ENCODE measurements at regions not wholly inside any gene's neighbourhood (a gene's known extent, or its start where the extent isn't known, plus 50 kb on each side); places are given as distances from the start of the nearest gene placed in this dataset.

DNA sequence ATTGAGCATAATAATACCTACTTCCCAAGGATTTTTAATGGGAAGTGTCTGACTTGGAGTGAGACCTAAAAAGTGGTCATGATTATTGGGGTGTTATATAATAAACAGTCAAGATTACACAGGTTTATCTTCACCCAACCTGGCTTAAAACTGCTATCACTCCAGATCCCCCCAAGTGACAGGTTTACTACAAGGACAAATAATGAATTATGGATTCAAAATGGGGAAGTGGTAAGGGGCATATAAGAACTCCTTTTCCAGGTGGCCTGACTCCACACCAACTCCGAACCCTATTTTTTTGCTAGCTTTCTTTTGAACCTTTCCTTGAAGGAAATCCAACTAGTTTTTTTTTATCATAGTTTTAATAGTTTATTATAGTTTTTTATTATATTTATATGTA is 663.0 kb upstream of the FANCL start:
- H3K4me3 Mint-ChIP-seq: no peak overlapping the region
- peaks cover 16% of the 10 kb centered on the region for H3K4me1 Mint-ChIP-seq
- H3K27ac Mint-ChIP-seq: no peak overlapping the region
- H3K27me3 Mint-ChIP-seq (ENCODE audit: low read depth): peaks cover 4% of the 10 kb centered on the region
- no peak for TF ChIP-seq CTCF (IDR thresholded peaks at IDR 0.05; ENCODE audit: unreplicated experiment in 3 of 3)
- H3K36me3 Mint-ChIP-seq (ENCODE audit: low read depth): no peaks in the 10 kb centered on the region
- H3K9me3 Mint-ChIP-seq: no peaks in the 10 kb centered on the region

GRCh38 chr2:58903427-58903826 is 662.3 kb upstream of the FANCL start:
- no peak for TF ChIP-seq CTCF (IDR thresholded peaks at IDR 0.05; ENCODE audit: unreplicated experiment in 3 of 3)

GRCh38 chr2:58900246-58901027 is 659.3 kb upstream of the FANCL start:
- no peak overlapping the region for H3K4me3 Mint-ChIP-seq
- H3K36me3 Mint-ChIP-seq (ENCODE audit: low read depth): no peaks in the 10 kb centered on the region
- H3K9me3 Mint-ChIP-seq: no peaks in the 10 kb centered on the region
- TF ChIP-seq CTCF (IDR thresholded peaks at IDR 0.05; ENCODE audit: unreplicated experiment in 3 of 3): no peak
- peaks cover 4% of the 10 kb centered on the region for H3K27me3 Mint-ChIP-seq (ENCODE audit: low read depth)
- H3K27ac Mint-ChIP-seq: peak overlapping the region in 2 of 3 experiments; percentile 39 to 43
- peaks cover 40% of the 10 kb centered on the region for H3K4me1 Mint-ChIP-seq

More at GRCh38 chr2:58903427-58903826, 662.3 kb upstream of the FANCL start:
- Mint-ChIP-seq H3K36me3 (ENCODE audit: low read depth) (no peaks in the 10 kb centered on the region), H3K4me3 (no peak overlapping the region), H3K9me3 (no peaks in the 10 kb centered on the region), H3K27ac (no peak overlapping the region), H3K4me1 (peaks cover 16% of the 10 kb centered on the region), H3K27me3 (ENCODE audit: low read depth) (peaks cover 4% of the 10 kb centered on the region)

- Mint-ChIP-seq H3K4me3 (no peak overlapping the region), H3K4me1 (peaks cover 42% of the 10 kb centered on the region), H3K9me3 (no peaks in the 10 kb centered on the region), H3K27me3 (ENCODE audit: low read depth) (peaks cover 4% of the 10 kb centered on the region), H3K27ac (peak overlapping the region in 2 of 3 experiments; percentile 39 to 43), H3K36me3 (ENCODE audit: low read depth) (no peaks in the 10 kb centered on the region)
- TF ChIP-seq CTCF (IDR thresholded peaks at IDR 0.05; ENCODE audit: unreplicated experiment in 3 of 3): no peak
Measured at GRCh38 chr2:58899692-58900091, 658.6 kb upstream of the FANCL start.

DNA sequence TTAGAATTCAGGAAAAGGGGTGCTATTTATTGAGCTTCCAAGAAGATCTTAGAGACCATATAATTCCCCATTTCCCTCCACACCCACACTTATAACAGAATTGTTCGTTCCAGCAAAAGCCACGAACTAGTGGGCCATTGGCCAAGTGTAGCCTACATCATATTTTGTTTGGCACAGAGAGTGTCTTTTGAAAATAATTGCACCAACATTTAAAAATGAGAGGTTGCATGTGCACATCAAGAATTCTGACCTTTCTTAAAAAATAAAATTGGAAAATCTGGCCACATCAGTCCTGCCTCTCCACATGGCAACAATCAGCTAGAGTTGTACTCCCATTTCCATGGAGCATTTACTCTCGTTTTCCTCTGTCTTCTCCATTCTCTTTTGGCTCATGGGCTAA is 655.5 kb upstream of the FANCL start:
- Mint-ChIP-seq H3K4me1 (peaks cover 43% of the 10 kb centered on the region), H3K27ac (peak overlapping the region in 2 of 3 experiments; percentile 48 to 81), H3K27me3 (ENCODE audit: low read depth) (peaks cover 4% of the 10 kb centered on the region), H3K9me3 (no peaks in the 10 kb centered on the region), H3K4me3 (no peak overlapping the region), H3K36me3 (ENCODE audit: low read depth) (no peaks in the 10 kb centered on the region)
- TF ChIP-seq CTCF (IDR thresholded peaks at IDR 0.05; ENCODE audit: unreplicated experiment in 3 of 3): no peak

DNA sequence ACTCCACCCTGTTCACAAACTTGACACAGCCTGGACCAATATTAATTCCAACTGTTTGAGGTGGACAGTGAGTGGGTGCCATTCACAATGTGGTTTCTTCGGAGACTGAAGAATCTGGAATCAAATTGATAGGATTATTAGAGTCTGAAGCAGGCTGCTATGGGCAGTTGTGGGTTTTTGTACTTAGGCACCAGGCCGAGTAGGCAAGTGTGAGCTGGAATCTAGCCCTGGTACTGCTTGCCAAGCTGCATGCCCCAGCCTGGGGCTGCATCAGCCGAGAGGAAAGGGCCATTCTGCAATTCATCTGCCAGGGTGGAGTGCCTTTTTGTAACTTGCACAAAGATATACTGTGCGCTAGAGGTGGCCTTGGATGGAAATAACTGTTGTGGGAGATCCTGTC is 654.7 kb upstream of the FANCL start:
- Mint-ChIP-seq H3K27me3 (ENCODE audit: low read depth) (peaks cover 4% of the 10 kb centered on the region), H3K27ac (peak overlapping the region in 2 of 3 experiments; percentile 48 to 81), H3K9me3 (no peaks in the 10 kb centered on the region), H3K4me3 (no peak overlapping the region), H3K4me1 (peaks cover 41% of the 10 kb centered on the region), H3K36me3 (ENCODE audit: low read depth) (no peaks in the 10 kb centered on the region)
- no peak for TF ChIP-seq CTCF (IDR thresholded peaks at IDR 0.05; ENCODE audit: unreplicated experiment in 3 of 3)

All from nephron (organoid).